22Rv1 (cell line): ENCODE measurements at regions not wholly inside any gene's neighbourhood (a gene's known extent, or its start where the extent isn't known, plus 50 kb on each side); places are given as distances from the start of the nearest gene placed in this dataset.

Experiments
- H3K27ac ChIP-seq: fragments of 450-650 bp; 2 replicates; pipeline ENCODE4 v1.5.1; 2017
- ZFX ChIP-seq: fragments of 450-650 bp; IDR thresholded peaks from 2 replicates; pipeline ENCODE4 v1.6.1; 2017; ENCODE audit warnings: antibody characterized with exemption, borderline replicate concordance
- TF ChIP-seq, protein P1 (sequence below): fragments of 450-650 bp; IDR thresholded peaks from 2 replicates; pipeline ENCODE4 v1.5.1; 2017; ENCODE audit warnings: mild to moderate bottlenecking

DNA sequence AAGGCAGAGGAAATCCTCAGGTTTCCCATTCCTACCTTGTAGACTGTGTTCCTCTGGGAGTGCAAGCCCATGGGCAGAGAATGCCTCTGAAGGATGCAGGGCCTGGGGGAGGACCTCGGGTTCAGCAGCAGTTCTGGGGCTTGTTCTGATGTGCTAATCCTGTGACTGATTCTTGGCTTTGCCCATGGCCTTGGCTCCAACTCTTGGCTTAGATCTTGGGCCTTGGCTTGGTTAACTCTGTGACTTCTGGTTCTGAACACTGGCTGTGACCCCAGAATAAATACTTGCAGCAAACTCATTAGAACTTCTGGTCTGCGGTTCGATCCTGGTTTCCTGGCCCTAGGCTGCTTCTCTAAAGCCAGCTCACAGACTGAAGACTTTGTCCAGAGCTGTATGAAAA, 366.9 kb upstream of the ZEB2 start:
- H3K27ac ChIP-seq = no peak overlapping the region
- TF ChIP-seq ZFX = no peak
- TF ChIP-seq, protein P1, sequence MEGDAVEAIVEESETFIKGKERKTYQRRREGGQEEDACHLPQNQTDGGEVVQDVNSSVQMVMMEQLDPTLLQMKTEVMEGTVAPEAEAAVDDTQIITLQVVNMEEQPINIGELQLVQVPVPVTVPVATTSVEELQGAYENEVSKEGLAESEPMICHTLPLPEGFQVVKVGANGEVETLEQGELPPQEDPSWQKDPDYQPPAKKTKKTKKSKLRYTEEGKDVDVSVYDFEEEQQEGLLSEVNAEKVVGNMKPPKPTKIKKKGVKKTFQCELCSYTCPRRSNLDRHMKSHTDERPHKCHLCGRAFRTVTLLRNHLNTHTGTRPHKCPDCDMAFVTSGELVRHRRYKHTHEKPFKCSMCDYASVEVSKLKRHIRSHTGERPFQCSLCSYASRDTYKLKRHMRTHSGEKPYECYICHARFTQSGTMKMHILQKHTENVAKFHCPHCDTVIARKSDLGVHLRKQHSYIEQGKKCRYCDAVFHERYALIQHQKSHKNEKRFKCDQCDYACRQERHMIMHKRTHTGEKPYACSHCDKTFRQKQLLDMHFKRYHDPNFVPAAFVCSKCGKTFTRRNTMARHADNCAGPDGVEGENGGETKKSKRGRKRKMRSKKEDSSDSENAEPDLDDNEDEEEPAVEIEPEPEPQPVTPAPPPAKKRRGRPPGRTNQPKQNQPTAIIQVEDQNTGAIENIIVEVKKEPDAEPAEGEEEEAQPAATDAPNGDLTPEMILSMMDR = no peak

DNA sequence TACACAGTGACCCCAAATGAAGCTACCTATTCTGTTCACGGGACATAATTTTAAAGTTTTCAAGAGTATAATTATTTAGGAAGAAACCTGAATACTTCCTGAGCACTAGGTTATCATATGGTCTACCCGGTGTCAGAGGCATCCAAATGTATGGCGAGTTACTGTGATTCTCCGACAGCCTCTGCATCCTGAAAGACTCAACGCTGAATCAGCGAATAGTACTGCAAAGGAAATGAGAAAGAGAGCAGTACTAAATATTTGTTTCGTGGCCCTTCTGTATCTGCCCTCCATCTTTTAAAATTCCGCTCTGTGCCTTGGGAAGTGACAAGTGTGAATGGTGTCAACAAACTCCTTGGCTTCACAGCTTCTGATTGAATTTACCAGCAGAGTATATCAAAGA, 358.0 kb upstream of the ZEB2 start:
- TF ChIP-seq, protein P1 = no peak
- no peak for TF ChIP-seq ZFX
- no peak overlapping the region for H3K27ac ChIP-seq

GRCh38 chr2:144876013-144876412, 356.1 kb upstream of the ZEB2 start:
- no peak overlapping the region for H3K27ac ChIP-seq
- no peak for TF ChIP-seq ZFX
- TF ChIP-seq, protein P1 = no peak

GRCh38 chr2:144875290-144875969, 355.5 kb upstream of the ZEB2 start:
- H3K27ac ChIP-seq = no peak overlapping the region
- TF ChIP-seq ZFX = no peak
- TF ChIP-seq, protein P1 = no peak

- H3K27ac ChIP-seq = no peak overlapping the region
Measured at GRCh38 chr2:144865670-144866069, 345.8 kb upstream of the ZEB2 start.

GRCh38 chr2:144859716-144860115, 339.8 kb upstream of the ZEB2 start:
- no peak overlapping the region for H3K27ac ChIP-seq
- TF ChIP-seq ZFX = no peak
- TF ChIP-seq, protein P1 = no peak

More at GRCh38 chr2:144865670-144866069, 345.8 kb upstream of the ZEB2 start:
- TF ChIP-seq, protein P1 = no peak
- TF ChIP-seq ZFX = no peak

- no peak overlapping the region for H3K27ac ChIP-seq
- TF ChIP-seq ZFX = no peak
- TF ChIP-seq, protein P1 = no peak
Measured at GRCh38 chr2:144858211-144858610, 338.3 kb upstream of the ZEB2 start.
